Activated naive CD8-positive, alpha-beta T cell (primary cell): ENCODE measurements at regions not wholly inside any gene's neighbourhood (a gene's known extent, or its start where the extent isn't known, plus 50 kb on each side); places are given as distances from the start of the nearest gene placed in this dataset.

Experiments used
- H3K27ac Mint-ChIP-seq: one replicate; pipeline ENCODE4 v1.8.0; 2021; ENCODE audit warnings: mixed read lengths
- H3K27me3 Mint-ChIP-seq: one replicate; pipeline ENCODE4 v1.8.0; 2021; ENCODE audit warnings: mixed read lengths
- H3K36me3 Mint-ChIP-seq: one replicate; pipeline ENCODE4 v1.8.0; 2021; ENCODE audit warnings: mixed read lengths
- H3K4me1 Mint-ChIP-seq: one replicate; pipeline ENCODE4 v1.8.0; 2021; ENCODE audit warnings: low read depth, mixed read lengths
- H3K4me3 Mint-ChIP-seq: one replicate; pipeline ENCODE4 v1.8.0; 2021; ENCODE audit warnings: mild to moderate bottlenecking, mixed read lengths
- H3K9me3 Mint-ChIP-seq: one replicate; pipeline ENCODE4 v1.8.0; 2021; ENCODE audit warnings: low read depth, mixed read lengths

- Mint-ChIP-seq H3K36me3 (no peaks in the 10 kb centered on the region), H3K4me1 (no peaks in the 10 kb centered on the region), H3K4me3 (no peak overlapping the region), H3K27me3 (no peaks in the 10 kb centered on the region), H3K9me3 (peaks cover 8% of the 10 kb centered on the region), H3K27ac (no peak overlapping the region)
Observed at GRCh38 chr1:96060621-96061020, 661.0 kb upstream of the PTBP2 start.

- Mint-ChIP-seq H3K4me3 (no peak overlapping the region), H3K36me3 (no peaks in the 10 kb centered on the region), H3K27me3 (no peaks in the 10 kb centered on the region), H3K9me3 (peaks cover 7% of the 10 kb centered on the region), H3K4me1 (no peaks in the 10 kb centered on the region), H3K27ac (no peak overlapping the region)
Observed at GRCh38 chr1:96072021-96072420, 649.6 kb upstream of the PTBP2 start.

GRCh38 chr1:96073100-96073499, 648.5 kb upstream of the PTBP2 start:
- Mint-ChIP-seq H3K27ac (no peak overlapping the region), H3K27me3 (no peaks in the 10 kb centered on the region), H3K4me1 (no peaks in the 10 kb centered on the region), H3K9me3 (no peaks in the 10 kb centered on the region), H3K36me3 (no peaks in the 10 kb centered on the region), H3K4me3 (no peak overlapping the region)

- H3K36me3 Mint-ChIP-seq = no peaks in the 10 kb centered on the region
Observed at GRCh38 chr1:96074422-96074821, 647.2 kb upstream of the PTBP2 start.

GRCh38 chr1:96074876-96075577, 646.6 kb upstream of the PTBP2 start:
- H3K4me3 Mint-ChIP-seq = no peak overlapping the region
- H3K27ac Mint-ChIP-seq = no peak overlapping the region
- no peaks in the 10 kb centered on the region for H3K27me3 Mint-ChIP-seq
- H3K9me3 Mint-ChIP-seq = no peaks in the 10 kb centered on the region
- H3K4me1 Mint-ChIP-seq = no peaks in the 10 kb centered on the region
- no peaks in the 10 kb centered on the region for H3K36me3 Mint-ChIP-seq

More at GRCh38 chr1:96074422-96074821, 647.2 kb upstream of the PTBP2 start:
- Mint-ChIP-seq H3K4me3 (no peak overlapping the region), H3K4me1 (no peaks in the 10 kb centered on the region), H3K9me3 (no peaks in the 10 kb centered on the region), H3K27ac (no peak overlapping the region), H3K27me3 (no peaks in the 10 kb centered on the region)

DNA sequence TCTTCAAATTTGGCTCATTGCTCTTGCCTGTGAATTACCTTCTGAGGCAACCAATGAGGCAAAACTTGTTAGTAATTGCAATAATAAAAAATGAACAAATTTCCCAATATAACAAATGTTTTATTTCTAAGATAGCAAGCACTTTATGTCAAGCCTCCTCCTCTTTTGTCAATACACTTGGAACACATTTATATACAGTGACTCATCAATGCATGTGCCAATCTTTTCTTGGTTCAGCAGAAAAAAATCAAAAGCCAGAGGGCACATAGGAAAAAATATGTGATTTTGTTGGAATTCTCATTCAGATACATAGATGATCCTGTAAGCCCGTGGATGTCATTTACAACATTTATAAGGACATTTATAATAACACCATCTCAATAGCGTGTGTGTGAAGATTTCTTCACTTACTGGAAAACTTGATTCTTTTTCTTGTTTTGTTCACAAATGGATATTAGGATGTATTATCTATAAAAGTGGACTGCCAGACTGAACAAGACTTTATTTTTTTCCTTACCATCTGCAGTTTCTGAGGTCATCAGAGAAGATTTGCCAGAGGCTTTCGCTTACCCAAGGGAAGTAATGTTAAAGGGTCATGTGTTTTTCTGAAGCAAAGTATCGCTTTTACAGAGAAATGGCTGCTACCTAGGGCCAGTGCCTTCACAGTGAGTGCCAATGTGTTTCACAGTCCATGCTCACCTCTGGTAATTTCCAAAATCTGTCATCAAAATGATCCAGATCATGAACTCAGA, 645.7 kb upstream of the PTBP2 start:
- Mint-ChIP-seq H3K27ac (no peak overlapping the region), H3K4me3 (no peak overlapping the region), H3K36me3 (no peaks in the 10 kb centered on the region), H3K9me3 (no peaks in the 10 kb centered on the region), H3K4me1 (no peaks in the 10 kb centered on the region), H3K27me3 (no peaks in the 10 kb centered on the region)

GRCh38 chr1:96076589-96076988, 645.0 kb upstream of the PTBP2 start:
- Mint-ChIP-seq H3K4me1 (no peaks in the 10 kb centered on the region), H3K27ac (no peak overlapping the region), H3K4me3 (no peak overlapping the region), H3K9me3 (no peaks in the 10 kb centered on the region), H3K27me3 (no peaks in the 10 kb centered on the region), H3K36me3 (no peaks in the 10 kb centered on the region)

- Mint-ChIP-seq H3K4me3 (no peak overlapping the region), H3K36me3 (no peaks in the 10 kb centered on the region), H3K4me1 (no peaks in the 10 kb centered on the region), H3K27me3 (no peaks in the 10 kb centered on the region), H3K27ac (no peak overlapping the region), H3K9me3 (no peaks in the 10 kb centered on the region)
Observed at GRCh38 chr1:96079581-96079980, 642.0 kb upstream of the PTBP2 start.

DNA sequence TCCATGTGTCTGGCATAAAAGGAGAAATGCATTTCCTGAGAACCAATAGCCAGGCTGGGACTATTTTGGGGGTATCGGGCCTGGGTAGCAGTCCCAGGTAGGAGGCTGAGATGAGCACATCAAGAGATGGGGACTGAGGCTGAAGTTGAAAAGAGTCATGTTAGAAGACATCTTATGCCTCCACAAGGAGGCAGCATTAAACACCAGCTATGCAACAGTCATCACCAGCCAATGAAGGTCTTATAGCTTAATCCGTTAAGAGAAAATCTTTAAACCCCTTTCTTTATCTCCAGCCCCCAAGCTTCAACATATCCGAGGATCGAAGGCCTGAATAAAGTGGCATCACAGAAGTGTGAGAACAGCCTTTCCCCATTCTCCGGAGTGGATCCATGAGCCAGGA, 640.7 kb upstream of the PTBP2 start:
- Mint-ChIP-seq H3K4me1 (no peaks in the 10 kb centered on the region), H3K9me3 (no peaks in the 10 kb centered on the region), H3K4me3 (no peak overlapping the region), H3K36me3 (no peaks in the 10 kb centered on the region), H3K27ac (no peak overlapping the region), H3K27me3 (no peaks in the 10 kb centered on the region)

- H3K9me3 Mint-ChIP-seq = no peaks in the 10 kb centered on the region
- no peak overlapping the region for H3K27ac Mint-ChIP-seq
- no peaks in the 10 kb centered on the region for H3K27me3 Mint-ChIP-seq
- no peaks in the 10 kb centered on the region for H3K36me3 Mint-ChIP-seq
- no peak overlapping the region for H3K4me3 Mint-ChIP-seq
- no peaks in the 10 kb centered on the region for H3K4me1 Mint-ChIP-seq
Observed at GRCh38 chr1:96087719-96088118, 633.9 kb upstream of the PTBP2 start.

DNA sequence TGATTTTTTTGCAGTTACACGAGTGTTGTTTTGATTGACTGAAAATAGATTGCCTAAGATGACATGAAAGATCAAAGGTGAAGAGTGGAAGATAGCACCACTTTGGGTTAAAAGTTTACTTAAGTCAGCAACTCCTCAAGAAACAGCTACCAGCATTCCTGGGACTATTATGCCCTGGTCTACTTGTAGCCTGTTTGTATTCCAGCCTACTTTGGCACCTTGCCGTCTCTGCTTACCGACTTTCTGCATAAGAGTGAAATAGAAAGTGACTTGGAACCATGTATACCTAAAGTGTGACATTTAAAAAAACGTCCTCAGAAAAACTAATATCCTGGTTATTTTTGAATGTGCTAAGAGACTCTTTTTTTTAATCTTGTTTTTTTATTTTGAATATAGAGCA, 631.5 kb upstream of the PTBP2 start:
- Mint-ChIP-seq H3K4me3 (no peak overlapping the region), H3K4me1 (no peaks in the 10 kb centered on the region), H3K9me3 (no peaks in the 10 kb centered on the region), H3K27me3 (no peaks in the 10 kb centered on the region), H3K36me3 (no peaks in the 10 kb centered on the region), H3K27ac (no peak overlapping the region)

DNA sequence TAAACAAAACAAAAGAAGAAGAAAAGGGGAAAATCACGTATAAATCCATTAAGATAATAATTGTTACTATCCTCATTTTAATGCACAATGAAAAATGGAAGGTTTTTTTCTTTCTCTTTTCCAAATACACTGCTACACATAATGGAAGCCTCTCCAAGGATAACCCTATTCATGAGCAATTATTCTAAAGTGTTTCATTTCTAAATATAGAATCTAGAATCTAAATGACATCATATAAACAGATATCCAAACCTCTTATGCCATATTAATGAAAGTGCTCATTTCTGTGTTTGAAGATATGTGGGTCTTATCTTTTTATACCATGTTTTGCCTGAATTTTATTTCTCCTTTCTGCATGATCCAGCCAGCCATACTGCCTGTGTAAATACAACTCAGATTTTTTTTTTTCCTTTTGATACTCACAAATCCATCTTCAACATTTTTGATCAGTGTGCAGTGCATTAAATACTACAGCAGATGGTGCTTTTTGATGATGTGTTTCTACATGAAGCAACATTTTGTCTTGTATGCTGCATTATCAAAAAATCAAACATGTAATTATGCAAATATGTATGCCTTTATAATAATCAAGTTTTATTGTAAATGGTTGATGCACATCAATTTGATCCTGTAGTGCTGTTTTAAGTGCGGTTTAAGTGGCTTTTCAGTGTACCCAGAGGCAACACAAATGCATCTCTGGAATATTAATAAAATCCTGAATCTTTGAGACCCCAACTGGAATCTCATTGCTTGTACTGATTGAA, 625.6 kb upstream of the PTBP2 start:
- Mint-ChIP-seq H3K4me3 (no peak overlapping the region), H3K9me3 (no peaks in the 10 kb centered on the region), H3K27ac (no peak overlapping the region), H3K36me3 (no peaks in the 10 kb centered on the region), H3K27me3 (no peaks in the 10 kb centered on the region), H3K4me1 (no peaks in the 10 kb centered on the region)

GRCh38 chr1:96096613-96097321, 624.8 kb upstream of the PTBP2 start:
- H3K4me1 Mint-ChIP-seq = no peaks in the 10 kb centered on the region
- no peaks in the 10 kb centered on the region for H3K9me3 Mint-ChIP-seq
- H3K4me3 Mint-ChIP-seq = no peak overlapping the region
- no peak overlapping the region for H3K27ac Mint-ChIP-seq
- no peaks in the 10 kb centered on the region for H3K36me3 Mint-ChIP-seq
- no peaks in the 10 kb centered on the region for H3K27me3 Mint-ChIP-seq

DNA sequence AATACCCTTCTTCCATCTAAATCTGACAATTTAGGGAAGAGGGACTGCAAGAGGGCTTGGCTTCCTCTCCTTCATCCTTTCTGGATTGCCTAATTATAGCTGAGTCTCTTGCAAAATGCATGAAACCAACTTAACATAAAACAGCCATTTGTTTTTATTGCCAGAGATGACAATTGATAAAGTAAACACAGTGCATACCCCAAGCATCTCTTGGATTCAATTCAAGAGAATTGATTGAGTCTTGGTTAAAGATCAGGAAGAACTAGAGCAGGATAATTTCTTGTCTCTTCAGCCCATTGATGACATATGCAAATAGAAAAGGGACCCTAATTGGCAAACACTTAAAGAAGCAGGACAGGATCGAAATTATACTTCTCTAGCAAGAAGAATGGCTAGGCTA, 617.1 kb upstream of the PTBP2 start:
- Mint-ChIP-seq H3K4me3 (no peak overlapping the region), H3K27me3 (no peaks in the 10 kb centered on the region), H3K4me1 (no peaks in the 10 kb centered on the region)

DNA sequence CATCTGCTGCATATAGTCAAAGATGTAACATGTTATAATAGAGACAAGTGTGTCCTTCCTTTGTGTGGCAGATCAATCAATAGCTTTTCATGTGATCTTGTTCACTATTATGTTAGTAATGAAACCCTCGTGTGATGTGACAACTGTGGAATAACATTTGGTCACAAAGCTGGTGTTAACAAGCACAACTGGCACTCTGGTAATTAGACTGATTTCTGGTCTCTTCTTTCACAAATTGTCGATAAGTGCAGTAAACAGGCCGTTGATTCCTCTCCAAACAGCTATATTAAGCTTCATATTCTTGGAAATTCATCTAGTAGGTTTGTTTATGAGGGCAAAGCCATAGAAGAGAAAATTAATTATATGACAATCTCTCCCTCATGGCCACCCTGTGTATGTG, 616.7 kb upstream of the PTBP2 start:
- no peak overlapping the region for H3K27ac Mint-ChIP-seq
- no peaks in the 10 kb centered on the region for H3K9me3 Mint-ChIP-seq
- H3K36me3 Mint-ChIP-seq = no peaks in the 10 kb centered on the region
- H3K4me1 Mint-ChIP-seq = no peaks in the 10 kb centered on the region
- H3K4me3 Mint-ChIP-seq = no peak overlapping the region
- no peaks in the 10 kb centered on the region for H3K27me3 Mint-ChIP-seq

More for the DNA sequence above, 617.1 kb upstream of the PTBP2 start:
- Mint-ChIP-seq H3K36me3 (no peaks in the 10 kb centered on the region), H3K27ac (no peak overlapping the region), H3K9me3 (no peaks in the 10 kb centered on the region)
